Heart left ventricle (tissue), 16 donors: ENCODE measurements at regions not wholly inside any gene's neighbourhood (a gene's known extent, or its start where the extent isn't known, plus 50 kb on each side); places are given as distances from the start of the nearest gene placed in this dataset.

Experiments used
- ATAC-seq, 4 donors: fragments of 200-7000 bp; cut with Tn5 transposase; one replicate each; pipeline ENCODE4 v1.9.1; 2020 to 2022; ENCODE audit warnings: moderate library complexity in 4 of 4, mild to moderate bottlenecking in 3 of 4, moderate number of reproducible peaks in 1 of 4
- DNase-seq, 5 donors: peaks; one replicate each; pipeline ENCODE4 v3.0.0-alpha.2; 2020
- H3K27ac ChIP-seq, 12 donors: fragments of 200-600 bp; sonication (generic) in 4 of 12; one replicate each; pipeline versions ENCODE4 v1.5.0 to v1.8.0; 2016 to 2022; ENCODE audit warnings: mild to moderate bottlenecking in 2 of 12
- H3K27me3 ChIP-seq, 9 donors: fragments of 200-600 bp; sonication (generic) in 2 of 9; one replicate each; pipeline versions ENCODE4 v1.5.1 to v1.8.0; 2016 to 2022; ENCODE audit warnings: mild to moderate bottlenecking in 3 of 9
- H3K36me3 ChIP-seq, 9 donors: fragments of 200-600 bp; sonication (generic) in 2 of 9; one replicate each; pipeline versions ENCODE4 v1.5.0 to v1.8.0; 2018 to 2022; ENCODE audit warnings: mild to moderate bottlenecking in 2 of 9
- H3K4me1 ChIP-seq, 12 donors: fragments of 200-600 bp; sonication (generic) in 4 of 12; one replicate each; pipeline versions ENCODE4 v1.5.0 to v1.8.0; 2016 to 2022; ENCODE audit warnings: mild to moderate bottlenecking in 3 of 12
- H3K4me3 ChIP-seq, 12 donors: fragments of 200-600 bp; sonication (generic) in 4 of 12; one replicate each; pipeline versions ENCODE4 v1.5.0 to v1.8.0; 2017 to 2022; ENCODE audit warnings: mild to moderate bottlenecking in 9 of 12, moderate library complexity in 4 of 12
- H3K9me3 ChIP-seq, 12 donors: fragments of 200-600 bp; sonication (generic) in 4 of 12; one replicate each; pipeline versions ENCODE4 v1.5.0 to v1.8.0; 2016 to 2022; ENCODE audit warnings: mild to moderate bottlenecking in 1 of 12
- POLR2A ChIP-seq, 2 donors: fragments of 450-650 bp; IDR thresholded peaks; one replicate each; pipeline ENCODE4 v1.6.1; 2017; ENCODE audit warnings: antibody characterized with exemption in 2 of 2, mild to moderate bottlenecking in 2 of 2, moderate library complexity in 2 of 2
- WGBS, 4 donors: extraction: QIAGEN DNeasy Blood & Tissue Kit in 2 of 4; methylation state at CpG; one replicate each; pipeline versions ENCODE4 v1.1.5 to v1.1.7; 2013 to 2018; 5-methylcytosine and 5-hydroxymethylcytosine counted together
- intact Hi-C, 10 donors: fragments of 100-400 bp; cut with DNase I; formaldehyde crosslinking; loops; one replicate each; pipeline versions ENCODE4 v1.11.1 to v1.14.2; 2022
- TF ChIP-seq, protein P1 (sequence below), 12 donors: fragments of 200-600 bp; sonication (generic) in 4 of 12; IDR thresholded peaks; one replicate each; pipeline versions ENCODE4 v1.5.0 to v1.8.0; 2018 to 2022; ENCODE audit warnings: antibody characterized with exemption in 12 of 12, mild to moderate bottlenecking in 5 of 12
- donor health status: ischemic (EF 13 %, LVEDD 7.1; RV severe dilation, severe dysfunction).
- donor health status: healthy with polysubstance abuse.
- donor health status: DM: no; HTN: yes; CAD: no.
- donor health status: DM: no; HTN: no; CAD: no.
- donor health status: ischemic (EF 25% LVEDD 6.9; RV normal size, moderate dysfunction).
- donor health status: ischemic (EF 25% LVEDD 5.7; RV mildly dilated, moderate dysfunction).
- donor health status: healthy.
- donor health status: DM: yes; HTN: yes; CAD: no.
- donor health status: ischemic (EF 35%, LVEDD 5.7; RV mildly dilated, moderate dysfunction).
- donor health status: nonischemic (EF 11% LVEDD 7.7; RV severe dilation, severe dysfunction).
- donor health status: DM: yes; HTN: yes; CAD: no.
- donor health status: PGD.
- donor health status: ischemic (EF 29% LVEDD 5.4; RV normal size, mild dysfunction).
- donor health status: nonischemic (EF 23%, LVEDD 6.1; RV moderate dilation, normal function).

DNA sequence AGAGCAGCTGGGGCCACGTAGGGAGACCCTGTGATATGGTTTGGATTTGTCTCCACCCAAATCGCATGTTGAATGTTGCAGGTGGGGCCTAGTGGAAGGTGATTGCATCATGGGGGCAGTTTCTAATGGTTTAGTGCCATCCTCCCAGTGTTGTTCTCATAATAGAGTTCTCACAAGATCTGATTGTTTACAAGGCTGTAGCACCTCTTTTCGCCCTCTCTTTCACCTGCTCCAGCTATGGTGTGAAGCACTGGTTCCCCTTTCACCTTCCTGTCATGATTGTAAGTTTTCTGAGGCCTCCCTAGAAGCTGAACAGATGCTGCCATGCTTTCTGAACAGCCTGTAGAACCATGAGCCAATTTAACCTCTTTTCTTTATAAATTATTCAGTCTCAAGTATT, 198.9 kb upstream of the CBLB start:
- DNase-seq (no peak), ATAC-seq (no peak)
- H3K27me3 ChIP-seq: no peaks in the 10 kb centered on the region
- intact Hi-C loops: no loop called here
- peak overlapping the region in 2 of 12 donors; percentile 16 to 80 for H3K27ac ChIP-seq
- peaks cover 0 to 15% (median 7%) of the 10 kb centered on the region in 12 donors for H3K9me3 ChIP-seq
- no peak for TF ChIP-seq POLR2A (IDR thresholded peaks at IDR 0.05)
- TF ChIP-seq, protein P1, sequence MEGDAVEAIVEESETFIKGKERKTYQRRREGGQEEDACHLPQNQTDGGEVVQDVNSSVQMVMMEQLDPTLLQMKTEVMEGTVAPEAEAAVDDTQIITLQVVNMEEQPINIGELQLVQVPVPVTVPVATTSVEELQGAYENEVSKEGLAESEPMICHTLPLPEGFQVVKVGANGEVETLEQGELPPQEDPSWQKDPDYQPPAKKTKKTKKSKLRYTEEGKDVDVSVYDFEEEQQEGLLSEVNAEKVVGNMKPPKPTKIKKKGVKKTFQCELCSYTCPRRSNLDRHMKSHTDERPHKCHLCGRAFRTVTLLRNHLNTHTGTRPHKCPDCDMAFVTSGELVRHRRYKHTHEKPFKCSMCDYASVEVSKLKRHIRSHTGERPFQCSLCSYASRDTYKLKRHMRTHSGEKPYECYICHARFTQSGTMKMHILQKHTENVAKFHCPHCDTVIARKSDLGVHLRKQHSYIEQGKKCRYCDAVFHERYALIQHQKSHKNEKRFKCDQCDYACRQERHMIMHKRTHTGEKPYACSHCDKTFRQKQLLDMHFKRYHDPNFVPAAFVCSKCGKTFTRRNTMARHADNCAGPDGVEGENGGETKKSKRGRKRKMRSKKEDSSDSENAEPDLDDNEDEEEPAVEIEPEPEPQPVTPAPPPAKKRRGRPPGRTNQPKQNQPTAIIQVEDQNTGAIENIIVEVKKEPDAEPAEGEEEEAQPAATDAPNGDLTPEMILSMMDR (IDR thresholded peaks at IDR 0.05): no peak
- WGBS, 4 donors: 92 to 94% (median 93%) methylated on average over 3 of the region's 3 CpGs
- peaks cover 0 to 21% (median 14%) of the 10 kb centered on the region in 12 donors for H3K4me1 ChIP-seq
- no peak overlapping the region for H3K4me3 ChIP-seq
- no peaks in the 10 kb centered on the region for H3K36me3 ChIP-seq

DNA sequence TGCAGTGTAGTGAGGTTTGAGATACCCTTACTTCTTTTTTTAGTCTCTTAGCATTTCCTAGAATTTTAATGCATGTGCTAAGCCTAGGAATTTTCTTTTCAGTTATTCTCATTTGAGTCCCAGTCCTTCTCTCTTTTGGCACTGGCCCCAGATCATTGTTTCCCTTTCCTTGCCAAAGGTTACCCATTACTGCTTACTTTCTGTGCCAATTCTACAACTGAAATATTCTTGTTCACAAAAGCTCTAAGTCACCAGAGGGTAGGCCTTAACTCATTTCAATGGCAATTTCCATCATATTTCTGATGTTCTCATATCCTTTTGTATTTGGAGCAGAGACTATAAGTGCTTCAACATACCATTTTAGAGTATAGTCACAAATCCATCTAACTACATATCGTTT, 199.6 kb upstream of the CBLB start:
- Histone ChIP-seq H3K4me3 (no peak overlapping the region), H3K36me3 (no peaks in the 10 kb centered on the region), H3K9me3 (peaks cover 0 to 15% (median 7%) of the 10 kb centered on the region in 12 donors), H3K27ac (peak overlapping the region in 11 of 12 donors; percentile 14 to 80 (median 50)), H3K4me1 (peaks cover 0 to 21% (median 14%) of the 10 kb centered on the region in 12 donors), H3K27me3 (no peaks in the 10 kb centered on the region)
- DNase-seq (no peak), ATAC-seq (no peak)
- TF ChIP-seq POLR2A (IDR thresholded peaks at IDR 0.05): no peak
- TF ChIP-seq, protein P1 (IDR thresholded peaks at IDR 0.05): no peak
- intact Hi-C loops: no loop called here
- 20 to 41% (median 21%) methylated on average over 1 of the region's 1 CpG for WGBS, 4 donors

DNA sequence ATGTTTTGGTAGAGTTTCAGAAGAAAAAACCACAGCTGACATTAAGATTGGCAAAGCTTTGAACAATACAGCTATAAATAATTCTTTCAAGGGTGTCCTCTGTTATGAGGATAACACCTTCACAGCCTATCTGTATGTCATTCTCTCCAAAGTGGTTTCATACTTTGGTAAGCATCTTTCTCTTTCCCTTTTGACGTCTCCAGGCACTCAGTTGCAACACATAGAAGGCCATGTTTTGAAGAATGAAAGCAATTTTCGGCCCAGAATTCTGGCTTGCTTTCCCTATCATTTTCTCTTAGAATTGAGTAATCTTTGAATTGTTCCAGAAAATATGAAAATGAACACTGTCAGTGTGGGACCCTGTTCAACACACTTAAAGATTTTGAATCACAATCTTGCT, 200.0 kb upstream of the CBLB start:
- WGBS, 4 donors: 40 to 60% (median 52%) methylated on average over 2 of the region's 2 CpGs
- peaks cover 0 to 21% (median 14%) of the 10 kb centered on the region in 12 donors for H3K4me1 ChIP-seq
- H3K36me3 ChIP-seq: no peaks in the 10 kb centered on the region
- ATAC-seq: peak in 3 of 4 donors; percentile 69 to 84 (median 84)
- H3K27ac ChIP-seq: peak overlapping the region in 11 of 12 donors; percentile 22 to 80 (median 50)
- peaks cover 0 to 12% (median 7%) of the 10 kb centered on the region in 12 donors for H3K9me3 ChIP-seq
- DNase-seq: no peak
- no peaks in the 10 kb centered on the region for H3K27me3 ChIP-seq
- no peak overlapping the region for H3K4me3 ChIP-seq
- intact Hi-C loops: no loop called here
- TF ChIP-seq, protein P1 (IDR thresholded peaks at IDR 0.05): no peak
- TF ChIP-seq POLR2A (IDR thresholded peaks at IDR 0.05): no peak

DNA sequence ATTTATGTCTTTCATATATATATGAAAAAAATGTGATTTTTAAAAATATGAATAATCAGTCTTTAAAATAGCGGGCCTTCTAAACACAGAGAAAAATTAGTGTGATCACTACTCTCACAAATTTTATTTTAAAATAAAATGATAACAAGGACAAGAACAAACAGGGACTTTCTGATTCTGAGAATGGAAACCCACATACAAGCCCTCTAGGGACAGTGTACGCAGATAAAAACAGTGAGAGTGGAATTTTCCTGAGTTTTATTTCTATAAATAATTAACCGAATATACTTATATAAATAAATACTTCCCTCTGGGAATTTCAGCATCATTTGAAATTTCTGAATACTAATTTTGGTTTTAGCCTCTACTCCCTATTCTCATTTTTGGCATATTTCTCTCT, 201.4 kb upstream of the CBLB start:
- no peak overlapping the region for H3K4me3 ChIP-seq
- WGBS, 4 donors: 73 to 79% (median 77%) methylated on average over 3 of the region's 3 CpGs
- intact Hi-C loops: no loop called here
- no peaks in the 10 kb centered on the region for H3K36me3 ChIP-seq
- peaks cover 0 to 3% (median 0%) of the 10 kb centered on the region in 12 donors for H3K9me3 ChIP-seq
- no peaks in the 10 kb centered on the region for H3K27me3 ChIP-seq
- peak overlapping the region in 8 of 12 donors; percentile 2 to 80 (median 49) for H3K27ac ChIP-seq
- DNase-seq (no peak), ATAC-seq (peak in 2 of 4 donors; percentile 20 to 49)
- no peak for TF ChIP-seq POLR2A (IDR thresholded peaks at IDR 0.05)
- TF ChIP-seq, protein P1 (IDR thresholded peaks at IDR 0.05): no peak
- H3K4me1 ChIP-seq: peaks cover 0 to 21% (median 14%) of the 10 kb centered on the region in 12 donors
